ENCODE measurements at regions not wholly inside any gene's neighbourhood (a gene's known extent, or its start where the extent isn't known, plus 50 kb on each side); places are given as distances from the start of the nearest gene placed in this dataset.
"Not testable (repeated sequence)": the region's sequence is repeated elsewhere in the genome, so short reads cannot be mapped to it uniquely, and the experiment has no call there.

GRCh38 chr7:83306502-83306901, 143.8 kb upstream of the PCLO start:
- DNase-seq (ENCODE audit: low spot score), result no peak

GRCh38 chr7:83305027-83305426, 142.3 kb upstream of the PCLO start:
- DNase-seq (ENCODE audit: low spot score), result no peak

GRCh38 chr7:83301416-83301815, 138.7 kb upstream of the PCLO start:
- DNase-seq (ENCODE audit: low spot score), result no peak

GRCh38 chr7:83290211-83290610, 127.5 kb upstream of the PCLO start:
- no peak for DNase-seq (ENCODE audit: low spot score)

- DNase-seq (ENCODE audit: low spot score), result no peak
Observed at GRCh38 chr7:83289419-83289993, 126.8 kb upstream of the PCLO start.

GRCh38 chr7:83280671-83281070, 118.0 kb upstream of the PCLO start:
- no peak for DNase-seq (ENCODE audit: low spot score)

GRCh38 chr7:83276250-83276649, 113.6 kb upstream of the PCLO start:
- DNase-seq (ENCODE audit: low spot score), result no peak

GRCh38 chr7:83273699-83274098, 111.0 kb upstream of the PCLO start:
- no peak for DNase-seq (ENCODE audit: low spot score)

GRCh38 chr7:83271212-83272099, 108.8 kb upstream of the PCLO start:
- DNase-seq (ENCODE audit: low spot score), result peak; percentile 9

GRCh38 chr7:83270407-83270806, 107.7 kb upstream of the PCLO start:
- no peak for DNase-seq (ENCODE audit: low spot score)

- DNase-seq (ENCODE audit: low spot score), result no peak
Observed at GRCh38 chr7:83267141-83267631, 104.5 kb upstream of the PCLO start.

GRCh38 chr7:83263442-83264034, 100.9 kb upstream of the PCLO start:
- DNase-seq (ENCODE audit: low spot score), result not testable (repeated sequence)

- no peak for DNase-seq (ENCODE audit: low spot score)
Observed at GRCh38 chr7:83259064-83259463, 96.4 kb upstream of the PCLO start.

- no peak for DNase-seq (ENCODE audit: low spot score)
Observed at GRCh38 chr7:83248000-83248399, 85.3 kb upstream of the PCLO start.

- not testable (repeated sequence) for DNase-seq (ENCODE audit: low spot score)
Observed at GRCh38 chr7:83219231-83219630, 56.5 kb upstream of the PCLO start.

GRCh38 chr7:83212883-83213282, 50.2 kb upstream of the PCLO start:
- no peak for DNase-seq (ENCODE audit: low spot score)
